SKM-1 treated with dmso at 0.1 percent for 144 hours (cell line): ENCODE measurements at regions not wholly inside any gene's neighbourhood (a gene's known extent, or its start where the extent isn't known, plus 50 kb on each side); places are given as distances from the start of the nearest gene placed in this dataset.

Experiments used
- DNase-seq: peaks from one replicate; lab custom pipeline; 2025; ENCODE audit not compliant: unreplicated experiment; lab: John Stamatoyannopoulos, UW

GRCh38 chrX:120819126-120819525 lies 56.5 kb downstream of the CT47B1 start:
- DNase-seq, result no peak

GRCh38 chrX:120813982-120814381 lies 61.7 kb downstream of the CT47B1 start:
- DNase-seq, result no peak

DNA sequence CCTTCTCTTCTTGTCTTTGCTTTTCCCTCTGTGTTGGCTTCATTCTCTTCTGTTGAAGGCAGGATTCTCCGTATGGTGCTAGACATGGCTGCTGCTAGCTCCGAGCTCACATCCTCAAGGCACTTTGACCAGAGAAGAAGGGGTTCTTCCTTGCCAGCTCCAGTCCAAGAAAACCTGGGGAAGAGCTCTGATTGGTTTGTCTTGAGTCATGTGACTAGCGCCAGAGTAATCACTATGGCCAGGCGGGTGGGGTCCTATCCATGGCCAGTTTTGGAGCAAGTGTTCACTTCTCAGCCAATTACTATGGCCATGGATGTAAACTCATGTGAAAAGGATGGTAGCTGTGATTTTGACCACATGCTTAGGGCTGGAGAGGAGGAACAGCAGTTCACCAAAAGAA lies 74.2 kb downstream of the CT47B1 start:
- DNase-seq, result no peak

DNA sequence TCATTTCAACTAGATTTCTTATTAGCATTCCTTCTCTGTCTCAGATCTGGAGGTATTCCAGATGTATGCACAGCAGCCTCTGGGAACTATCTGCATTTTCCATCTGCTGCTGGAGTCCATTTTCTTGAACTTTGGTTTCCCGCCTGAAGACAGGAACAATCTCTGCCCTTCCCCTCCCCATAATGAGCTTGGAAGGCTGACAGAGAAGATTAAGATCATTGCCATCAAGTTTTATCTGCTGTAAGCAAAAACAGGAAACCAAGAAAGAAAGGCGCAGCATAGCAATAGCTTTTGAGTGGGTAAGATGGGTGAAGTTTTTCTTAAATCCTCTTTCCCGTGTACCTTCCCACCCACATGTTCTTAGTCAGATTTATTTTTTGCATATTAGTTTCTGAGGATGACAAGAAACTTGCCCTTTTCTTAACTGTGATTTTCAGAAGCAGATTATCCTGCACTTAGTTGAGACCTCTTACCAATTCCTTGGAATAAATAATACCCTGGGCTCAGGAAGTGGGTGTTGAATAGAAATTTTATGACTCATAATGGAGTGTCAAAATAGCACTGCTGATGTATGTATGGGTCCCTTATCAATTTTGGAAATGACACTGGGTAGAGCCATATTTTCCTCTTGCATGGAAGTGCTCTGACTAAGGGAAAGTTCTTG lies 78.3 kb downstream of the CT47B1 start:
- DNase-seq, result no peak

DNA sequence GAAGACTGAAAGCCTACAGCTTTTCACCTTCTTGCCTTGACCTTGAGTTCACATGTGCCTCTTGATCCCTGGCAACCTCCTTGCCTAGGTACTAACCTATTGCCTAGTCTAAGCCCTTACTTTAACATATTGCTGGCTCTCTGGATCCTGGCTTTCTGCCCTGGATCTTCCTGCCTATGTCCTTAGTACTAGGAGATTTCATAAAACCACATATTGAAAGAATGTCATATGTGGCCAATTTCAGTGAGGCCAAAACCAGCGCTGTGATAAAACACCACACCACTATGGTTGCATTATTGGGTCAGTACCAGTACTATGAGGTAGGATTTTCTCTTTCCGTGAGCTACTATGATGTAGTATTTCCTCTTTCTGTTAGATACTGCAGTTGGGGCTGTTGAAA lies 80.4 kb downstream of the CT47B1 start:
- DNase-seq, result no peak

DNA sequence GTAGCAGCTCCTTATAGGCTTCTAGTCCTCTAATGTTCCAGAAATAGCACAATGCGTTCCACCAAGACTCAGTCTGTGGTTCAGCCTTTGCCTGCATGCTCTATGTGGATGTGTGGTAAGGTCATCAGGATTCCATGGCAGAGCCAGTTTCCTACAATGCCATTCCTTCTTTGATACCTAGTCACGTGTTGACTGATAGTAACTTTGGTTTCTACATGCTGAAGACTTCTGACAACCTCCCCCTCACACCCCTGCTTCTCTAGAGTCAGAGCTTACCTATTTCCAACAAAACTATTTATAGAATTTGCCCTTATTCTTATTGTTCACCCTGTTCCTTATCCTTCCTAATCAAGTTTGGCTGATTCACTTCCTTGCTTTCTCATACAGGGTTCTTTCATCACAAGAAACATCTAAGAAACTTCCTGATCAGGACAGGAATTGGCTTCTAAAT lies 81.1 kb downstream of the CT47B1 start:
- DNase-seq, result no peak

- DNase-seq, result no peak
Measured at GRCh38 chrX:120793098-120793497, 82.6 kb downstream of the CT47B1 start.

DNA sequence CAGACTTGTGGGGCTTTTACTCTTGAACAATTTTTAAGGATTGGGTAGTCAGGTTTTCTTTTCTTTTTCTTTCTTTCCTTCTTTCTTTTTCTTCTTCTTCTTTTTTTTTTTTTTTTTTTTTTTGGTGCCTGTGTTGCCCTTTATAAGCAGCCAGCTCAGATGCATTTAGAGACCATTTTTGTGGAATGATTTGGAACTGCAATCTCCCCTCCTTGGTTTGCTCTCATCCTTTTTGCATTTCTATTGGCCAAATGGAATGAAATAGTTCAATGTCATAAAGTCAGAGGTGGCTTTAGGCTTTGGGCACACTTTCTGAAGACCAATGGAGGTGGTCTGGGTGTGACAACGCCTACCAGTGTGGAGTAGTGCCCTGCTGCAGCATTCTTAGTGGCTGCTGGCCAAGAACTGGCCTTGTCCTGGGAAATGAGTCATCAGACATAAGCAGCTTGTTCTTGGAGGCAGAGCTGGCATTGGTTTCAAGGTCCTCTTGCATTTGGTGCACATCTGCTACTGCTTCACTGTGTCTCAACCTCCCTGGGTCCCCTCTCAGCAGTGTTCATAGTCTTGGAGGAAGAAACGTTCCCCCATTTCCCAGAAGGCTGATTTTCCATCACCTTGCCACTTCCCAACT lies 84.5 kb downstream of the CT47B1 start:
- DNase-seq, result no peak

GRCh38 chrX:120790552-120790951 lies 85.1 kb downstream of the CT47B1 start:
- DNase-seq, result no peak

- peak; percentile 35 for DNase-seq
Measured at GRCh38 chrX:120790118-120790517, 85.5 kb downstream of the CT47B1 start.

DNA sequence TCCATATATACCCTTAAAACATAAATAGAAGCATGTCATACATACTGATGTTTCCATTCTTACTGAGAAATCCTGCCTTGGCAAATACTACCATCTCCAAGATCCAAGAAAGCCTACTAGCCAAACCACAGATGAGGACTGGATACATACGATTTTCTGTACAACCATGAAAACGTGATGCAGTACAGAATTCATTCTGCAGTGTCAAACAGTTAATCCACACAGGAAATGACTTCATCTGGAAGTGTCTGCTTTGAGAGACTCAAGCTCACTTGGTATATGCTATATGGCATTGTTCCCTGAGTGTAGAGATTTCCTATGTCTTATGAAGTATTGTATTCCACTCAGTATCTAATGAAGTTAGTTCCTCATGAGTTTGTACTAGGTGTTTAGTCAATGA lies 94.3 kb downstream of the CT47B1 start:
- no peak for DNase-seq

GRCh38 chrX:120775959-120776358 lies 99.7 kb downstream of the CT47B1 start:
- DNase-seq, result no peak

- no peak for DNase-seq
Measured at GRCh38 chrX:120774606-120775005, 101.1 kb downstream of the CT47B1 start.

DNA sequence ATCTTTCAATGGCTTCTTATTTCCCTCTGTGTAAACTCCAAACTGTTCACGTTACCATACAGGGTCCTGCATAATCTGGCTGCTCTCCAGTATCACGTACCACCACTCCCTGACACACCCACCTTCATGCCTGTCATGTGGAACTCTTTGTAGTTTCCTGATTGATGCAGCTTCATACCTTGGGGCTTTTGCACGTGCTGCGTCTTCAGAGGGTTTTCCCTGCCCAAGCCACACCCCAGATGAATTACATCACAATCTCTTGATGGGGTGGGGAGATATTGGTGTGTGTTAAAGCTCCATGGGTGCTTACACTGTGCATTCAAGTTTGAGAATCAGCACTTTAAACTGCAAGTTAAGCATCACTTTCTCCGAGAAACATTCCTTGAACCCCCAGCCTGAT lies 101.9 kb downstream of the CT47B1 start:
- DNase-seq, result no peak

DNA sequence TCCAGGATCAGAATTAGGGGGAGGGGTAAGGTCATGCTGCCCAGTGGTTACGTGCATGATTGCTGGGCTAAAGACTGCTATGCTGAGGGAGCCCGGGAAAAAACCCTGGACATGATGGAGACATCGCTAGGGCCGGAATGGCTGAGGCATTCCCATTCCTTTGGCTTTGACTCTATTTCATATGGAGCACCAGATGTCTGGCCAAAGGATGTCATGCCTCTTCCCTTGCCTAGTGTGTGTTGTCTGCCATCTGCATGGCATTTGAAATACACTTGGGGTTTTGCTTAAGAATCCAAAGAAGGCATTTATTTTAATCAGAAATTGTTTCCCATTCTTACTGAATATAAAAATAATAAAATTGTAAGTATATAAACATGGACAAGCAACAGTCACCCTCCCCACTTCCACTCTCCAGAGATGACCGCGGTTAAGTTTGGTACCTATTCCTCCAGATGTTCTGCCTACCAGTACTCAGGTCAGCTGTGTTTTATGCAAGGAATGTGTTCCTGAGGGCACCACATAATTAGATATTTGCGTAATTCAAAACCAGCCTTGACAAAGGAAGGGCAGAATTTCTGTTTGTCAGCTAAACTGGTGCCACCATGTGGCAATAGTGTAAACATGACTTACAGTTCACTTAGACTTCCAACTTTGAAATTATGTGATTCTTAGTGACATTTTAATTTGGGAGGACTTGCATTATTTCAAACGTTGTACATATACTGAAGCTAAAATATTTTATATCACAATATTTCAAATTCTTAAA lies 105.9 kb downstream of the CT47B1 start:
- DNase-seq, result peak; percentile 1

- DNase-seq, result no peak
Measured at GRCh38 chrX:120768681-120769080, 107.0 kb downstream of the CT47B1 start.

DNA sequence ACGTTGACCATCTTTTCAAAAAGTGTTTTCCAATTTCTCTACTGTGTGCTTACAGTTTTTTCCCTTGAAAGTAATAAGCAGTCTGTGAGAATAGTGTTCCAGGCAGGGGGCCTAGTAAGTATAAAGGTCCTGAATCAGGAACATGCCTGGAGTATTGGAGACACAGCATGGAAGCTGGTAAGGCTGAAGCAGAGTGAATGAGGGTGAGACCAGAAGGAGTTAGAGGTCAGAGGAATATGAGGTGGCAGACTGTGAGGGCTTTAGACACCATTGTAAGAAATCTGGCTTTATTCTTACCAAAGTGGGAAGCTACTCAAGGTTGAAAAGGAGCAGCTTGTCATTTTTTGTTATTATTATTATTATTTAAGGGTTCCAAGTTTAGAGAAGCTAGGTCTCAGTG lies 107.4 kb downstream of the CT47B1 start:
- no peak for DNase-seq

- no peak for DNase-seq
Measured at GRCh38 chrX:120763269-120763668, 112.4 kb downstream of the CT47B1 start.

- no peak for DNase-seq
Measured at GRCh38 chrX:120761810-120762209, 113.9 kb downstream of the CT47B1 start.

DNA sequence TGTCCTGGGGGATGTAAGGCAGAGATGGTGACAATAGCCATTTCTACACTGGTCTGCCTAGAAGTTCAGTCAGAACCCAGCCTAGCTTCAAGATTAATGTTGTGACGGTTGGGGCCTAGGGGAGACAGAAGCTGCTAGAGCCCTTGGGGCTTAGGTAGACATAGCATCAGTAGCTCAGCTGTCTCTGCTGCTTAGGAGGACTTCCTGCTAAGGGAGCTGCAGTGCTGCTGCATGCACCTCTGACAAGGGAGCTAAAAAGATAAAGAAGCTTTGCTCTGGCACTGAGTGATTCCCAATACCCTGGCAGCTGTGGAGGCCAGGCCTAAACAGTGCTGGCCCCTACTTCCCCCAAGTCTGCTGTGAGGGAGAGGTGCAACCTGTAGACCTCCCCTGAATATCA lies 116.0 kb downstream of the CT47B1 start:
- DNase-seq, result no peak

DNA sequence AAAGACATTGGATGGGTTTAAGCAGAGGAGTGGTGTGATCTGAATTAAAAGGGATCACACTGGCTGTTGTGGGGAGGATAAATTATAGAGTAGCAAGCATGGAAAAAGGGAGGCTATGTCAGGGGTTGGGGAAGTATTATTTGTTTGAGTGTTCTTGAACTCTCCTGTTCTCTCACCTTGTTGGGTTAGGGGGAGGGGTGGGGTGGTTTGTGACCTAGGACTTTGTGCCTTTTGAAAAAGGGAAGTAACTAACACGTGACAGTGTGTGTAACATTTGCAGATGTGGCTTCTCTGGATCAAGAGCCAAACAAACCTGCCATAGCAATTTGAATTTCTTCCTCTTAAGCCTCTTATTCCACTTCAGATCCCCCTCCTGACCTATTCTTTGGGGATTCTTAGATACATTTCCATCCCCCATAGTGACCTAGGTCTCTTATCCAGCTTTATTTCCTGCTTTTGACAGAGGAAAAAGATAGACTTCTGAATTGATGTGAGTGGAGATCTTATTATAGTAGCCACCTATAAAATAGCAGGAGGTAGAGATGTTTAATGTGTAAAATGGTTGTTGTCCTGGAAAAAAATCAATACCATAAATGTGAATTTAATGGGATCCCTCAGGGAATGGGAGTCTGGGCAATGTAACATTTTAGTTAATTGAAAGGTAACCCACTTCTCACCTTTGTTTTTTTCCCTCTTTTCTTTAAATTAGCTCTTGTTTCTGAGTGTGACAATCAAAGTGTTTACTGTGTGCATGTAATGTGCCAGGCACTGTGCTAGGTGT lies 120.4 kb downstream of the CT47B1 start:
- peak; percentile 41 for DNase-seq
